OCI-LY7 (cell line): ENCODE measurements at regions not wholly inside any gene's neighbourhood (a gene's known extent, or its start where the extent isn't known, plus 50 kb on each side); places are given as distances from the start of the nearest gene placed in this dataset.

Experiments used
- BruUV-seq: library from RNA; stranded (reverse); fragments of 400-500 nt; replicated peaks from 2 replicates; lab custom pipeline; 2021; lab: Mats Ljungman, UMichigan
- CTCF ChIA-PET: fragments of 300-600 bp; sonication (Branson Sonifier 250); formaldehyde crosslinking; loops from one replicate; lab custom pipeline; 2022; ENCODE audit warnings: antibody characterized with exemption; ENCODE audit not compliant: unreplicated experiment; lab: Charles Lee
- POLR2A ChIA-PET: fragments of 300-600 bp; sonication (Branson Sonifier 250); formaldehyde crosslinking; loops from one replicate; lab custom pipeline; 2022; ENCODE audit warnings: antibody characterized with exemption; lab: Charles Lee
- DNase-seq: peaks from one replicate; pipeline ENCODE4 v3.0.0-alpha.2; 2015; ENCODE audit warnings: low spot score
- H2AFZ ChIP-seq: fragments of 200-600 bp; sonication (generic), shearing (Covaris generic); 2 replicates; pipeline ENCODE4 v1.6.1; 2014; ENCODE audit warnings: mild to moderate bottlenecking, antibody characterized with exemption, low read length, moderate library complexity
- H3K27ac ChIP-seq: fragments of 200-600 bp; sonication (generic); 2 replicates; pipeline ENCODE4 v1.5.1; 2014; ENCODE audit warnings: mixed run types, low read depth, mild to moderate bottlenecking, moderate library complexity, low read length, inconsistent platforms; ENCODE audit not compliant: poor library complexity, severe bottlenecking
- H3K36me3 ChIP-seq: fragments of 200-600 bp; sonication (generic); 2 replicates; pipeline ENCODE4 v1.6.1; 2014; ENCODE audit warnings: mild to moderate bottlenecking, antibody characterized with exemption, low read length, moderate library complexity, mixed read lengths; ENCODE audit not compliant: insufficient read depth
- H3K4me1 ChIP-seq: fragments of 200-600 bp; sonication (generic); 2 replicates; pipeline ENCODE4 v1.5.1; 2014; ENCODE audit warnings: mild to moderate bottlenecking, low read length; ENCODE audit not compliant: insufficient read depth, poor library complexity, severe bottlenecking
- H3K4me2 ChIP-seq: fragments of 200-600 bp; sonication (generic); 2 replicates; pipeline ENCODE4 v1.6.1; 2014; ENCODE audit warnings: mild to moderate bottlenecking, low read length
- H3K4me3 ChIP-seq: fragments of 200-600 bp; sonication (generic); 2 replicates; pipeline ENCODE4 v1.5.1; 2014; ENCODE audit warnings: mild to moderate bottlenecking, low read depth, low read length; ENCODE audit not compliant: poor library complexity, severe bottlenecking
- H3K79me2 ChIP-seq: fragments of 200-600 bp; sonication (generic); 2 replicates; pipeline ENCODE4 v1.6.1; 2016; ENCODE audit warnings: low read depth, mild to moderate bottlenecking, low read length, moderate library complexity, mixed read lengths; ENCODE audit not compliant: insufficient read depth
- H3K9me2 ChIP-seq: fragments of 200-600 bp; sonication (generic); 2 replicates; pipeline ENCODE4 v1.6.1; 2016; ENCODE audit warnings: mild to moderate bottlenecking, low read length, mixed read lengths; ENCODE audit not compliant: insufficient read depth
- H3K9me3 ChIP-seq: fragments of 200-600 bp; sonication (generic); 2 replicates; pipeline ENCODE4 v1.6.1; 2014; ENCODE audit warnings: mild to moderate bottlenecking, mixed run types, low read length, mixed read lengths
- H4K20me1 ChIP-seq: fragments of 200-600 bp; sonication (generic); 2 replicates; pipeline ENCODE4 v1.6.1; 2014; ENCODE audit warnings: mild to moderate bottlenecking, antibody characterized with exemption, low read length, moderate library complexity, mixed read lengths; ENCODE audit not compliant: insufficient read depth
- CTCF ChIP-seq: fragments of 200-600 bp; sonication (generic); conservative IDR thresholded peaks from 2 replicates; pipeline ENCODE4 v1.5.1; 2014; ENCODE audit warnings: mild to moderate bottlenecking, antibody characterized with exemption, low read length, moderate library complexity, mixed read lengths
- EZH2phosphoT487 ChIP-seq: fragments of 200-600 bp; sonication (generic); IDR thresholded peaks from 2 replicates; pipeline ENCODE4 v1.6.1; 2018; ENCODE audit warnings: low read depth, borderline replicate concordance, mild to moderate bottlenecking, mixed run types, antibody characterized with exemption, low read length, moderate library complexity, mixed read lengths
- intact Hi-C: fragments of 100-400 bp; cut with micrococcal nuclease; formaldehyde crosslinking; loops from one replicate; pipeline ENCODE4 v1.10.0; 2022; ENCODE audit not compliant: unreplicated experiment

GRCh38 chr2:183919926-183920325, 678.4 kb upstream of the ZNF804A start:
- Histone ChIP-seq H2AFZ (no peak overlapping the region), H3K4me3 (no peak overlapping the region), H3K79me2 (no peaks in the 10 kb centered on the region), H3K4me2 (no peak overlapping the region), H3K4me1 (no peaks in the 10 kb centered on the region), H4K20me1 (no peaks in the 10 kb centered on the region), H3K9me2 (no peaks in the 10 kb centered on the region), H3K36me3 (no peaks in the 10 kb centered on the region), H3K9me3 (no peaks in the 10 kb centered on the region), H3K27ac (no peak overlapping the region)
- ChIA-PET CTCF (no interaction called here), POLR2A (interaction anchor here (0.7 kb wide), 1 partner anchor 20 kb away, joined by 3 read pairs; no protein-coding TSS in a partner anchor)
- no TSS peak for BruUV-seq
- intact Hi-C loops = no loop called here
- DNase-seq = no peak
- TF ChIP-seq CTCF (no peak), EZH2phosphoT487 (no peak)

- H3K4me1 ChIP-seq = no peaks in the 10 kb centered on the region
- H3K27ac ChIP-seq = no peak overlapping the region
- no peaks in the 10 kb centered on the region for H3K36me3 ChIP-seq
- no peaks in the 10 kb centered on the region for H3K79me2 ChIP-seq
- H3K9me3 ChIP-seq = no peaks in the 10 kb centered on the region
- no peak overlapping the region for H3K4me2 ChIP-seq
- no peak overlapping the region for H3K4me3 ChIP-seq
- no peak overlapping the region for H2AFZ ChIP-seq
- DNase-seq = no peak
- no TSS peak for BruUV-seq
- H3K9me2 ChIP-seq = no peaks in the 10 kb centered on the region
- TF ChIP-seq EZH2phosphoT487 (no peak), CTCF (no peak)
- intact Hi-C loops = no loop called here
- no peaks in the 10 kb centered on the region for H4K20me1 ChIP-seq
- ChIA-PET POLR2A (no interaction called here), CTCF (no interaction called here)
Measured at GRCh38 chr2:183925281-183925680, 673.0 kb upstream of the ZNF804A start.

GRCh38 chr2:183926433-183926832, 671.9 kb upstream of the ZNF804A start:
- Histone ChIP-seq H3K9me2 (no peaks in the 10 kb centered on the region), H3K4me3 (no peak overlapping the region), H3K79me2 (no peaks in the 10 kb centered on the region), H3K4me1 (no peaks in the 10 kb centered on the region), H2AFZ (no peak overlapping the region), H3K27ac (no peak overlapping the region), H3K9me3 (no peaks in the 10 kb centered on the region), H4K20me1 (no peaks in the 10 kb centered on the region), H3K36me3 (no peaks in the 10 kb centered on the region), H3K4me2 (no peak overlapping the region)
- TF ChIP-seq CTCF (no peak), EZH2phosphoT487 (no peak)
- no peak for DNase-seq
- BruUV-seq = no TSS peak
- intact Hi-C loops = no loop called here
- ChIA-PET POLR2A (interaction anchor here (0.6 to 1.1 kb wide), 3 partner anchors 15 to 36 kb away, joined by 3 read pairs; no protein-coding TSS in a partner anchor), CTCF (no interaction called here)
